GM18507 (cell line): ENCODE measurements at regions not wholly inside any gene's neighbourhood (a gene's known extent, or its start where the extent isn't known, plus 50 kb on each side); places are given as distances from the start of the nearest gene placed in this dataset.

Source experiments
- DNase-seq: peaks from one replicate; pipeline ENCODE4 v3.0.0; 2011; ENCODE audit warnings: low read depth; ENCODE audit not compliant: insufficient read length; ENCODE audit errors: extremely low spot score
- FAIRE-seq: peaks from 2 replicates; lab custom pipeline; 2011; peaks lifted over from hg19 to GRCh38; lab: Jason Lieb, UNC

DNA sequence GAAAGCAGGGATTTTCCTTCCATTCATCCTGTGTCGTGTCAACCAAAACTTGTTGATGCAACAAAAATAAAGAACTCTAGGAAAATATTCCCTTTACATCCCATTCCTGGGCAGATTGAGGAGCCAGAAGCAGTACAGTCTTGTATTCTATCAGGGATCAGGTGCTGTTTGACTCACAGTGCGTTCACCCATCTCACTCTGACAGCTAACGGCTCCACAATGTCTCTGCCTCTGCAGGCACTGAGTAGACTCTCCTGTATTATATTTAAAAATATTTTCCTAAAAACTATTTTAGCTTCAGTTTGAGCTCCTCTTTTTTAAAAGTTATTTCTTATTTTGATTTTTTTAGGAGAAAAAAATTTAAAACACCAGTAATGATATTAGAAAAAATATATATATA is 600.6 kb upstream of the SALL3 start:
- DNase-seq (no peak), FAIRE-seq (no peak)

DNA sequence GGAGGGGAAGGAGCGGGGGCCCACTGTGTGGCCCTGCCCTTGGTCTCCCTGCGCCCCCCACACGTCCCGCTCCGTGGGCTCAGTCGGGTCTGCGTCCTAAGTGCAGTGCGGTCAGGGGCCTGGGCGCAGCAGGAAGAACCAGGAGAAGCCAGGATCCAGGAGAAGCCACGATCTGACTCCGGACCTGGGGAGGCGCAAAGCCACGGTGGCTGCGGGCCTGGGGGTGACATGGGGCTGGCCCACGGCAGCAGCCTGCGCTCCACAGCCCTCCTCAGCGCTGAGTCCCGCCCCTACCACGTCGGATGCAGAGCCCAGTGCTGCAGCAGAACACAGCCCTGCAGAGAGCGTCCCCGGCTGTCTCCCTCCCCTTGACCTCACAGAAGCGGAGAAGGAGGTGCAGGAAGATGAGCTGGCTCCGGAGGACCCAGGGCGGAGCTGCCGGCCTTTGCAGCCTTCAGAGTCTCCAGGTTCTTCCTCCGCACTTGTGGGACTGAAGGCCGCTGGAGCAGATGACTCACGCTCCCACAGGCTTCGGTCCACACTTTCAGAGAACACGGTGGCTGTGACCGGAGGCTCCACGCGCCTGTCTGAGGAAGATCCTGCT is 589.2 kb upstream of the SALL3 start:
- no peak for DNase-seq
- FAIRE-seq, result no peak

DNA sequence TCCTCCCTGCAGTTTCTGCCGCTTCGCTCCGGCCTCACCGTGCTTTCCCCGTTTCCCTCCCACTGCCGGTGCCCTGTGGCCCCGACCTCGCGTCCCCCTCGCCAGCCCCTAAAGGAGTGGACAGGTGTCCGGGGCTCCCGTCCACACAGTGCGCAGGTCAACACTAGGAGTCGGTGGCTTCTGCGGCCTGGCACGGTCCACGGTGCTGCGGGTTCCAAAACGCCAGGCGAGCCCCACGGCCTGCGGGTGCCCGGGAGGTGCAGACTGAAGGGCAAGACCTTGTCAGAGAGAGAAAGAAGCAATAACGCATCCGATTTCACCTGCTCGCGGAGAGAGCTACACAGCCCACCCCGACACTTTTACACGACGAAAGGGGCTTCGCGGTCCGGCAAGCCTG is 588.7 kb upstream of the SALL3 start:
- no peak for FAIRE-seq
- DNase-seq, result no peak

DNA sequence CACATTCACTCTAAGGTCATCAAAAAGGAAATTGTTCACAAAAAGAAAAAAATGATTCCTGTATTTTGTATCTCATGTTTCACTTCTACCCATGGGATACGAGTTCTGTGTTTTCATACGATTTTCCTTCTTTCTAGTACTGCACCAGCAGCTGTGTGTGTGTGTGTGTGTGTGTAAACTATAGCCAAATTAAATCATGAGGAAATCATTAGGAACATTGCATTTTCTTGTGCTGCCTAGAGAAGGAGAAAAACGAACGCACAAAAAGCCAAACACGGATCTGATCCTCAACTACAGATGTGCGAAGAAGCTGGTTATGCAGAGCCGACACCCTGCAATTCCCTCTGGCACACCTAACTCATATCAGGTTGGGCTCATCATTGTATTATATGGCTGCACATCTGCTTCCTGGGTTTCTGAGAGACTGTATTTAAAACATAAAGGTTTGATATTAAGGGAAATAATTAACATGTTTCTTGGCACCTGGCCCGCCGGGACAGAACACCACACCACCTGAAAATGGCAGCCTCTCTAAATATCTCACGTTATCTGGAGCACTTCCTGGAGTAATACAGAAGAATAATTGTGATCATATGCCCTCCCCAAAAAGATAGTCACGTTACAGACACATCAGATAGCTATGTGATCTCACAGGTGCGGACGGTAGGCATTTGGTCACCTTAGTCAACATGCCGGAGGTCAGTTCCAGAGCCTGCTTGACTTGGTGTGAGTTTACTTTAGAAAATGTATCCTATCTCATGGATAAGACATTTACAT is 586.3 kb upstream of the SALL3 start:
- FAIRE-seq, result no peak
- DNase-seq, result no peak

DNA sequence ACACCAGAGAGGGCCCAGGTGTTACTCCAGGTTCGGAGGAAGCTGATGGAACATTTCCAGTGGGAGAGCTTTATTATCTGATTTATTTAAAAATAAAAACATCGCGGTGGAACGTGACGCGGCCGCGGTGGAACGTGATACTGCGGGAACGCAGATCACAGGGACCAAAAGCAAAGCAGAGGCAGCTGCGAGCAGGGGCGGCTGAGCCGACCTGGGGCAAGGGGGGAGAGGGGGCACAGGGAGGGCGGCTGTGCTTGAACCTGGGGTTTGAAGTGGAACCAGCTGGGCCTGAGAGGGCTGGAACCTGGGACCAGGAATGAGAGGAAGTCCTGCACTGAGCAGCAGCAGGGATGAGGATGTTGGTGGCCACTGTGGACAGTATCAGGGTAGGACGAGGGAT is 583.5 kb upstream of the SALL3 start:
- FAIRE-seq (no peak), DNase-seq (no peak)

DNA sequence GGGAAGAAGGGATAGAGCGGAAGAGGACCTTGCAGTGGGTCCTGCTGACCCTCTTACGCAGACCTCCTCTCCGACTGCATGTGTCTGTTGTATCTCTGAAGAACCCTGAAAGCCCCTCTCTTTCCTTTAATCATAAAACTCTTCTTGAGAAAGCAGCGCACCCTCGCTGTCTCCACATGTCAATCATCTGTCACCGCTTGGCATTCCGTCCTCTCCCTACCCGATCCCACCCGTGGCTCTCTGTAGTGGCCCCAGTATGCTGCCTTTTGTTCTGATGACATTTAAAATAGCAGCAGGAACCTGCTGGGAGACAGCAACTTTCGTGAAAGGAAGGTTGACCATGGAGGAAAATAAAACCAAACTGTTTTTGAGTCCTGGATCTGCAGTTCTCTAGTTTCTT is 582.9 kb upstream of the SALL3 start:
- DNase-seq (no peak), FAIRE-seq (no peak)

DNA sequence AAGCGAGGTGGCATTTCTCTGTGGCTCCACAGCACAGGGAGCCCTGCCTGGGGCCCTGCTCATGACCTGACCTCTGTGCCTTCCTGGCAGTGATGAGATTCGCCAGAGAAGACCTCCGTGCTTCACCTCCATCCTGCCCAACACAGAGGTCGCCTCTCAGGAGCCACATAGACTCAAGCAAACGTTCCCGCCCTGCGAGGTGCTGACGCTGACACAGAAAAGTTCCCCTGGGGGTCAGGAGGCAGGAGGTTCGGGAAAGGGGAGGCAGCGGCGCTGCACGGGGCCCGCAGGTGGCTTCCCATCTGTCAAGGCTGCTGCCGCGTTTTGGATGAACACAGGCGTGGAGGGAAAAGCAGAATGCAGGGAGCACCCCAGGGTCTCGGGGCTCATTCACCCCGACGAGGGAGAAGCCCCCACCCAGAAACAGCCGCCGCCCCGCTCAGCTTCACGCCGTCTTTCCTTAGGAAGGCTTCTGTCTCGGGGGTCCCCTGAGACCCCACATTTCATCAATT is 579.6 kb upstream of the SALL3 start:
- DNase-seq (no peak), FAIRE-seq (no peak)

DNA sequence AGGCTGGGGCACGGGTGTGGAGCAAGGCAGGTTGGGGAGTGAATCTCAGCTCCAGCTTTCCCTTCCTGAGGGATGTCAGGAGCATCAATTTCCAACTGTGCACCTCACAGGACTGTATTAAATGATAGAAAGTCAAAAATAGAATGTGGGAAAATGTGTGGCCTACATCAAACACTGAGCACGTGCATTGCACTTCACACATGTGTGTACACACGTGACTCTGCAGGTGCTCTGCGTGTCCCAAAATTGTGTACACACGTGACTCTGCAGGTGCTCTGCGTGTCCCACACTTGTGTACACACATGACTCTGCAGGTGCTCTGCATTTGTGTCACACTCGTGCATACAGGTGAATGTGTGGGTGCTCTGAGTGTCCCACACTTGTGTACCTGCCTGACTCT is 577.2 kb upstream of the SALL3 start:
- no peak for DNase-seq
- FAIRE-seq, result no peak

DNA sequence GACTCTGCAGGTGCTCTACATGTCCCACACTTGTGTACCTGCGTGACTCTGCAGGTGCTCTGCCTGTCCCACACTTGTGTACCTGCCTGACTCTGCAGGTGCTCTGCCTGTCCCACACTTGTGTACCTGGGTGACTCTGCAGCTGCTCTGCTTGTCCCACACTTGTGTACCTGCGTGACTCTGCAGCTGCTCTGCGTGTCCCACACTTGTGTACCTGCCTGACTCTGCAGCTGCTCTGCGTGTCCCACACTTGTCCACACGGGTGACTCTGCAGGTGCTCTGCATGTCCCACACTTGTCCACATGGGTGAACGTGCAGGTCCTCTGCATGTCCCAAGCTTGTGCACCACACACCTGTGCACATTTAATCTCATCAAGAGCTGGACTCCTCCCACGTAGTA is 576.7 kb upstream of the SALL3 start:
- FAIRE-seq, result no peak
- no peak for DNase-seq

DNA sequence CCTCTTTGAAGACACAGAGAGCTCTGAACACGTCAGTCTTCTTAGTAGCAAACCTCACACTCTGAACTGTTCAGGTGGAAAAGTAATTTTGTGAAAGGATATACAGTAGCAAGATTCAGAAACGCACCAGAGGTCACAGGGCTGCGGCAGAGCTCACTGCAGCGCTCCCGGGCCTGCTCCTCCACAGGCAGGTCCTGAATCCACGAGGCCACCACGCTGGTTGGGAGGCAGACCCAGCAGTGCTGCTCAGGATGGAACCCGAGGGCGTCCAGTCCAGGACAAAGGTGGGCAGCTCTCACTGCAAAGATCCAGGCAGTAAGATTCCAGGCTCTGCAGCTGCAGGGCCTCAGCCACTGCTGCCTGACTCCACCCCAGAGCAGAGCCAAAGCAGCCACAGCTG is 576.2 kb upstream of the SALL3 start:
- no peak for FAIRE-seq
- DNase-seq, result no peak

DNA sequence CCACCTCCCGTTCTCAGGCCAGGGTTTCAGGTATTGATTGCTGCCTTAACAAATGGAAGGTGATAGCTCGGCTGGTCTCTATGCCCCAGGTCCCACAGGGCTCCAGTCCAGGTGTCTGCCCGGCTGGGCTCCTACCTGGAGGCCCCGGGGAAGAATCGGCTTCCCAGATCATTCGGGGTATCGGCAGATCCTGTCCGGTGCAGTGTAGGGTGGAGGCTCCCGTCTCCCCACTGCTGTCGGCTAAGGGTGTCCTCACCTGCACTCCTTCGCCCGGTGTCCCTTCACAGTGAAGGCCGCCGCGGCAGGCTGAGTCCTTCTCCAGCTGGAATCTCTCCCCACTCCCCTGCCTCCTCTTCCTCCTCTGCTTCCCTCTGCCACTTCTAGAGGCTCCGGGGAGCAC is 573.9 kb upstream of the SALL3 start:
- no peak for DNase-seq
- FAIRE-seq, result no peak

DNA sequence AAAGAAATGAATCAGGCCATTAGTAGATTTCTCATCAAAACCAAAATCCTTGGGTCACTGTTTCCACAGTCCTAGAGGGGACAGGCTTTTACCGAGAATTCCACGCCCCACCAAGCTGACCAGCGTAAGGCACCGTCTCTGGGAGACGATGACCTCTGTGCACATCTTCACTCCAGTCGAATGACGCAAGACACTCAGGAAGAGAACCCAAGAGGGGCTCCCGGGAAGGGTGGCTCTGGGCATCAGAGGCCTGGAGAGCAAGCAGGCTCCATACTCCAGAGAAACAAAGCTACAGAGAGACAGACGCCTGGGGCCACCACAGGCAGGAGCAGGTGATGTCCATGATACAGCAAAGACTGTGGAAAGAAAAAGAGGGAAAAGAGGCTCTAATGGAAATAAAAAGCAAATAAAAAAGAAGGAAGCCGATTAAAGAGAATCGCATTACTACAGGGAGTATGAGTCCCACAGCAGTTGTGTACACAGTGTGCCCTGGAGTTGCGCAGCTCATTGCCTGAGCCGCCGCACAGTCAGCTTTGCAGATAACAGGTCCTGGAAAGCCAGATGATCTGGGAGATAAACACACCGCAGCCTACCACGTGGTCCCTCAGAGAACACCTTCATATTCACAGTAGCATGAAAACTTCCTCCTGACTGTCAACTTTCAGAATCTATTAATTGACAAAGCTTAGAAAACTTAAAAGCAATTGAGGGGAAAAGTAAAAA is 572.7 kb upstream of the SALL3 start:
- no peak for DNase-seq
- FAIRE-seq, result no peak

DNA sequence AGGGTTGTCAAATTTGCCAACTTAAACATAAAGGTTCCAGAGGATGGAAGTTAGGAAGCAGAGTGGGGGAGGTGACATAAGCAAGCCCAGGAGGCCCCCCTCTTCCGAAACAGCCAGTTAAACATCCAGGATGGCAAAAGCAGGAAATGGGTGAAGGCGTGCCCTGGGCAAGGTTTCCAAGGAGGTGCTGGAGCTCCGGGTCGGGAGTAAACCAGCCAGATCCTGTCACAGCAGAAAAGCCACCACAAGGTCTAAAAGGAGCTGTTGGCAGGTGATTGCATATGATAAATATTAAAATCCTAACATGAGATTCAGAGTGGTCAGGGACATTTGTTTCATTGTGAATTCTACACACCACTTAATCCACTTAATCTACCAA is 572.2 kb upstream of the SALL3 start:
- DNase-seq, result no peak
- FAIRE-seq, result no peak

DNA sequence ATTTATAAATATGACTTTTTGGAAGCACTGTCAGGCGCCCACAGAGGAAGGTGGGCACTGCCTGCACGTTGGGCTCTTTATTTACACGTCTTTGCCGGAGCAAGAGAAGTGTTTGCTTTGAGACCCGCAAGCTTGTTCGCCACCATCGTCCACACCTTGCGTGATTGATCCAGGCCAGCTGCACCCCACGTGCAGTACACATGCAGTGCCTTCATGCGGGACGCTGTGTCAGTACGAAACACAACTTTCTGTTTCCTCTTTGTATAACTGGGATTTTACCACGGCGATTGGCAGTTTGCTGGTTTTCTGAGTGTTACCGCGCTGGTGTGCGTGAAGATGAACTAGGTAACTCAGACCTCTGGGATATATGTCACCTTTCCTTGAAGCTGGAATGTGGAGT is 571.0 kb upstream of the SALL3 start:
- no peak for FAIRE-seq
- DNase-seq, result no peak

DNA sequence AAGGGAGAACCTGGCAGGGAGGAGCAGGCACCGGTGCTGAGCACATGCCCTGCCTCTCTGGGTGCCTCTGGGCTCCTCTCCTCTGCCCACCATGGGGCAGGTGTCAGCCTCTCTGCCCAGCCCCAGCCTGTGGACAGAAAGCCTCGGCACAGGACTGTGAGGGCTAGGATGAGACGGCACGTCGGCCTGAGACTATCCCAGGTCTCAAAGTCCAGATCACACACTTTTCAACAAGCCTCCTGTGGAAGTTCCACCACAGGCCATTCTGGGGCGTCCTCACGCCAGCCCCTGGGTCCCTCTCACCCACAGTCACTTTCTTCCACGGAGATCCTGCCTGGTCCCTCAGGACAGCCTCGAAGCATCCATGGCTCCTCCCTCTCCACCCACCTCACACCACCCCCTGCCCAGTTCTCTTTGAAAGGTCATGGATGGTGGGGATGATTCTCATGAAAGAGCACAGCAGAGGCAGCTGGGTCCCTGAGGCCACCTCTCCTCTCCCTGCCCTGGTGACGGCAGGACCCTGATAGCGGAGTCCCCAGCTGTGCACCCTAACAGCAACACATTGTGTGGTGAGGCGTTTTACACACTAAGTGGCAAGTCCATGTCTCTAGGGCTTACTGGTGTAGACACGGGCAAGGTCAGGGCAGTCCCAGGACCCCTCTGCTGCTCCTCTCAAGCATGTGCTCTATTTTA is 569.4 kb upstream of the SALL3 start:
- FAIRE-seq (no peak), DNase-seq (no peak)

DNA sequence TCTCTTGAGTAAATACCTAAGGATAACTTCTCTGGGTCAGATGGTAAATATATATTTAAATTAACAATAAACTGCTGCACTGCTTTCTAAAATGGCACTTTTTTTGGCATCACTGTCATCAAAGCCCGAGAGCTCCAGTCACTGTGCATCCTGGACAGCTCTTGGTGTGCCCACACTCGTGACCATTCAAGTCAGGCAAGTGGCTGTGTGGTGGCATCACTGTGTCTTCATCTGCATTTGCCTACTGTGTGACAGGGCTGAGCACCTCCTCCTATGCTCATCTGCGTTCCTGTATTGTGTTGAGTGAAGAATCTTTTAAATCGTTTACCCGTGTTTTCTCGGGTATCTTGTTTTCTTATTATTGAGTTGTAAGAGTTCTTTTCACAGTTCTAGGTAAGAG is 568.1 kb upstream of the SALL3 start:
- FAIRE-seq (no peak), DNase-seq (no peak)

DNA sequence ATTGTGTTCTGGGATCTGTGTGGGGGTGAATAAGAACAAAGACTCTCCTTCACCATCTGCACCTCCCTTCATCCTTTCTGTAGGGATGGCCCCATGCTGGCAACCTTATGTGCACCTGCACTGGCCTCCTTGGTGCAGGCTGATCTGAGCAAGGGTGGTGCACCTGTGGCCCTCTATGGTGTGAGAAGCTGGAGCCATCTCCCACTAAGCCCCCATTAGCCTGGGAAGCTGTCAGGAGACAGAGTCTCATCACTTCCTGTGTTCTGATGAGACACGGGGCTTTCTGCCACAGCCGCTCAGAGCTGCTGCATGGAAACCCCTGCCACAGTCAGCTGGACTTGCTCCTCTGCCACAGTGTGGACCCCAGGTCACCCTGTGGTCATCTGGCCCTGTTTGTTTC is 565.3 kb upstream of the SALL3 start:
- no peak for DNase-seq
- no peak for FAIRE-seq

DNA sequence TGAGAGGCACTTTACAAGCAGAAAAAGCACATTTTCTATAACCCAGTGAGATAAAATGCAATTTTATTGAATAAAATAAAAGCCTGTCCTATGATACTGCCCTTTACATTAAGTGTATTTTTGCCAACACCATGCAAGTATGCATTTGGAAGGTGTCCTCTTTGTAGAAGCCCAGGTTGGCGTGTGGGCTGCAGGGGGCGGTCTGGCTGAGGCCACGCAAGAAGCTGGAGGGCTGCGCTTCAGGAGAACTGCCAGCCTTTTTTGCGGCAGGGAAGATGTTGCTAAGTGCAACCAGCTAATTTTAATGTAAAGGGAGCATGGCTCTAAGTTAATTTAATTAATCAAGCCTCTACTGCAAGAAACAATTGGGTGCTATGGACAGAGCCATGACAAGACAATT is 562.8 kb upstream of the SALL3 start:
- FAIRE-seq (no peak), DNase-seq (no peak)

DNA sequence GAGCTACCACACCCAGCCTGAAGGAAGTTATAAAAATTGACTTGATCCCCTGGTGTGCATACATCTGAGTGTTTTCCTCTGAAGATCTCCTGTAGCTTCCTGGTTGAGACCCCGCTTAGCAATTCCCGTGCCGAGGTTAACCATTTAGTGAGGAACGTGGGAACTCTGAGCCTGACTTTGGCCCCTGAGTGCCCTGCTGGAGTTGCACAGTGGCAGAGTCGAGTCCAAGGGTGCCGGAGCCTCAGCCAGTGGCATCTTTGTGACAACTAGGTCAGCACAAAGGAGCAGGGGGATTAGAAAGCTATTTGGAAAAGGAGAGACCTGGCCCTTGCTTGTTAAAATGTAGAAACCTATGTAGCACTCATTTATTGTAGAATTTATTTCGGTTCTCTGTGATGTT is 561.2 kb upstream of the SALL3 start:
- FAIRE-seq (no peak), DNase-seq (no peak)

DNA sequence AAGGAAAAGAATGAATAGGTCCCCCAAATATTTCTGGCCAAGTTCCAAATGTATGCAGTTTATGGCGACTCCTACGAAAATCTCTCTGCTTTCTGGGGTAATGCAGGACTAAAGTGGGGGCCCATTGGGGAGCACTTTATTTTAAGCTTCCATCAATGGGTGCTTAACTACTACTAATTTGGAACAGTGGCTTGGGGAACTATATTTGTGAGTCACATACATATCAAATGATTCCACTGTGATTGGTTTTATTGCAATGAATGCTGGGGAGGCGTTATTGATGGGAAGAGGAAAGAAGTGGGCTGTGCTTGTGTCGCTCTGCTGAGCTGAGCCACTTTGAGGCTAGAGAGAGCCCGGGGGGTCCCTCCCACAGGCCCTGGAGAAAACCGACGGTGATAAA is 560.4 kb upstream of the SALL3 start:
- no peak for DNase-seq
- no peak for FAIRE-seq
